ENCODE measurements at regions not wholly inside any gene's neighbourhood (a gene's known extent, or its start where the extent isn't known, plus 50 kb on each side); places are given as distances from the start of the nearest gene placed in this dataset.

GRCh38 chr12:107283652-107284051 lies 190.3 kb upstream of the CRY1 start:
- TF ChIP-seq FOXM1 (IDR thresholded peaks at IDR 0.05; ENCODE audit: borderline replicate concordance) (no peak), TARDBP (IDR thresholded peaks at IDR 0.05) (no peak), FOXK2 (IDR thresholded peaks at IDR 0.05) (no peak), SUZ12 (IDR thresholded peaks at IDR 0.05) (no peak), FOXA1 (IDR thresholded peaks at IDR 0.05) (no peak), ZNF384 (IDR thresholded peaks at IDR 0.05) (no peak), ELF4 (IDR thresholded peaks at IDR 0.05) (no peak), SP1 (IDR thresholded peaks at IDR 0.05) (no peak), BHLHE40 (IDR thresholded peaks at IDR 0.05; ENCODE audit: borderline replicate concordance) (no peak), ARNT (IDR thresholded peaks at IDR 0.05) (no peak), L3MBTL2 (conservative IDR thresholded peaks at IDR 0.05) (no peak)
